K562 (cell line): ENCODE measurements at regions not wholly inside any gene's neighbourhood (a gene's known extent, or its start where the extent isn't known, plus 50 kb on each side); places are given as distances from the start of the nearest gene placed in this dataset.

Experiments used
- ATAC-seq: fragments of 200-7000 bp; cut with Tn5 transposase; 3 replicates; pipeline ENCODE4 v1.9.1; 2020; ENCODE audit warnings: moderate library complexity
- BruUV-seq: library from RNA; stranded (reverse); fragments of 400-500 nt; replicated peaks from 2 replicates; lab custom pipeline; 2021; lab: Mats Ljungman, UMichigan
- CTCF ChIA-PET: fragments of 300-600 bp; formaldehyde crosslinking; extraction: SDS; loops from one replicate; lab custom pipeline; 2021; ENCODE audit warnings: low intra/inter-chr PET ratio; lab: Yijun Ruan, JAX
- POLR2A ChIA-PET: fragments of 300-600, 350-650 bp; sonication (Branson Sonifier 250); formaldehyde crosslinking; extraction: SDS; loops from one replicate; lab custom pipeline; 2021; ENCODE audit warnings: antibody characterized with exemption, inconsistent platforms; lab: Yijun Ruan, JAX
- DNase-seq, 4 experiments: peaks; one replicate each; pipeline versions ENCODE4 v3.0.0 to v3.0.0-alpha.2; 2011 to 2018; ENCODE audit warnings: low spot score in 3 of 4, mixed read lengths in 3 of 4; ENCODE audit errors: extremely low read depth in 1 of 4
- FAIRE-seq: peaks from 2 replicates; lab custom pipeline; 2011; peaks lifted over from hg19 to GRCh38; lab: Jason Lieb, UNC
- H2AFZ ChIP-seq: 2 replicates; pipeline ENCODE4 v1.6.0; 2011; ENCODE audit warnings: low read depth, low read length, control low read depth, inconsistent platforms
- H3K27ac ChIP-seq: fragments of 200-600 bp; 3 replicates; pipeline ENCODE4 v1.8.0; 2011; ENCODE audit warnings: low read depth, mild to moderate bottlenecking, control low read depth, inconsistent platforms, low read length, moderate library complexity, mixed read lengths; ENCODE audit errors: extremely low read depth
- H3K27me3 ChIP-seq, 2 experiments: fragments of 300-600 bp in 1 of 2; 2 replicates in 1 of 2; 3 replicates in 1 of 2; pipeline versions ENCODE4 v1.6.0 to v1.8.0; 2011; ENCODE audit warnings: inconsistent platforms in 2 of 2, low read length in 2 of 2, mild to moderate bottlenecking in 1 of 2, mixed read lengths in 1 of 2, moderate library complexity in 1 of 2; ENCODE audit not compliant: control insufficient read depth in 2 of 2, insufficient read depth in 2 of 2
- H3K36me3 ChIP-seq: fragments of 300-600 bp; 3 replicates; pipeline ENCODE4 v1.8.0; 2011; ENCODE audit warnings: mild to moderate bottlenecking, low read length, inconsistent platforms; ENCODE audit not compliant: control insufficient read depth, insufficient read depth
- H3K4me1 ChIP-seq, 2 experiments: fragments of 200-600 bp in 1 of 2; replicated peaks in 1 of 2; 2 replicates in 1 of 2; 3 replicates in 1 of 2; pipeline versions ENCODE4 v1.5.1 to v1.8.0; 2011; ENCODE audit warnings: inconsistent platforms in 2 of 2, low read length in 2 of 2, mild to moderate bottlenecking in 1 of 2, mixed read lengths in 1 of 2, moderate library complexity in 1 of 2; ENCODE audit not compliant: control insufficient read depth in 2 of 2, insufficient read depth in 2 of 2
- H3K4me2 ChIP-seq: 2 replicates; pipeline ENCODE4 v1.6.1; 2011; ENCODE audit warnings: low read length, control low read depth, inconsistent platforms, mixed read lengths; ENCODE audit not compliant: insufficient read depth
- H3K4me3 ChIP-seq: fragments of 200-600 bp; sonication (generic), shearing (Covaris generic); 2 replicates; pipeline ENCODE4 v1.5.1; 2016; ENCODE audit warnings: control low read depth, inconsistent platforms
- H3K79me2 ChIP-seq: fragments of 200-600 bp; 3 replicates; pipeline ENCODE4 v1.8.0; 2011; ENCODE audit warnings: low read length, inconsistent platforms; ENCODE audit not compliant: control insufficient read depth, insufficient read depth
- H3K9ac ChIP-seq, 2 experiments: 2 replicates each; pipeline versions ENCODE4 v1.6.0 to v1.6.1; 2011; ENCODE audit warnings: low read depth in 2 of 2, low read length in 2 of 2, control low read depth in 1 of 2, inconsistent platforms in 1 of 2, mild to moderate bottlenecking in 1 of 2, mixed read lengths in 1 of 2; ENCODE audit not compliant: insufficient read depth in 1 of 2
- H3K9me1 ChIP-seq: one replicate; pipeline ENCODE4 v1.6.0; 2011; ENCODE audit warnings: inconsistent platforms, mild to moderate bottlenecking, low read length, moderate library complexity; ENCODE audit not compliant: control insufficient read depth, insufficient read depth
- H3K9me3 ChIP-seq: replicated peaks from 2 replicates; pipeline ENCODE4 v1.5.1; 2011; ENCODE audit warnings: low read depth, low read length, inconsistent platforms; ENCODE audit not compliant: control insufficient read depth, insufficient read depth
- H4K20me1 ChIP-seq: replicated peaks from 2 replicates; pipeline ENCODE4 v1.6.1; 2011; ENCODE audit warnings: low read length, inconsistent platforms, mixed read lengths; ENCODE audit not compliant: control insufficient read depth, insufficient read depth
- MEF2A ChIP-seq: IDR thresholded peaks from 2 replicates; pipeline ENCODE4 v1.6.1; 2011; ENCODE audit warnings: low read depth, mild to moderate bottlenecking, low read length, moderate library complexity; ENCODE audit not compliant: control insufficient read depth
- NELFE ChIP-seq: IDR thresholded peaks from 2 replicates; pipeline ENCODE4 v1.6.1; 2011; ENCODE audit warnings: mild to moderate bottlenecking; ENCODE audit not compliant: insufficient read depth, insufficient read length
- SMARCA5 ChIP-seq: fragments of 450-650 bp; IDR thresholded peaks from 2 replicates; pipeline ENCODE4 v1.6.1; 2016
- SMARCB1 ChIP-seq: IDR thresholded peaks from 2 replicates; pipeline ENCODE4 v1.6.1; 2011; ENCODE audit warnings: improper control_type of control experiment, low read depth; ENCODE audit not compliant: insufficient read length
- STAT5B ChIP-seq: fragments of 250-450 bp; sonication (Bioruptor Pico); IDR thresholded peaks from 2 replicates; pipeline ENCODE4 v1.8.0; 2021; ENCODE audit warnings: mild to moderate bottlenecking, inconsistent platforms
- WGBS: fragments of 100-300 bp; shearing (Covaris generic); methylation state at CpG from one replicate; pipeline ENCODE4 v1.1.6; 2016; ENCODE audit warnings: low coverage, mixed read lengths; ENCODE audit not compliant: insufficient coverage; ENCODE audit errors: missing lambda C conversion rate; 5-methylcytosine and 5-hydroxymethylcytosine counted together
- in situ Hi-C: fragments of 300-500 bp; cut with MboI; formaldehyde crosslinking; loops from 4 replicates; pipeline ENCODE4 v1.15.0; 2018; ENCODE audit warnings: inconsistent platforms, mixed read lengths
- intact Hi-C: fragments of 100-400 bp; cut with micrococcal nuclease; formaldehyde crosslinking; loops from 2 replicates; pipeline ENCODE4 v1.14.2; 2022
- TF ChIP-seq, protein P1 (sequence below): fragments of 250-450 bp; sonication (Bioruptor Pico); IDR thresholded peaks from 2 replicates; pipeline ENCODE4 v1.9.0; 2021; ENCODE audit warnings: mild to moderate bottlenecking
- TF ChIP-seq, protein P2 (sequence below): sonication (generic); formaldehyde crosslinking; IDR thresholded peaks from 2 replicates; pipeline ENCODE4 v1.8.0; 2022; ENCODE audit warnings: mild to moderate bottlenecking, missing genetic modification reagents
- TF ChIP-seq, protein P3 (sequence below): fragments of 450-650 bp; IDR thresholded peaks from 2 replicates; pipeline ENCODE4 v1.6.1; 2016; ENCODE audit warnings: mild to moderate bottlenecking

DNA sequence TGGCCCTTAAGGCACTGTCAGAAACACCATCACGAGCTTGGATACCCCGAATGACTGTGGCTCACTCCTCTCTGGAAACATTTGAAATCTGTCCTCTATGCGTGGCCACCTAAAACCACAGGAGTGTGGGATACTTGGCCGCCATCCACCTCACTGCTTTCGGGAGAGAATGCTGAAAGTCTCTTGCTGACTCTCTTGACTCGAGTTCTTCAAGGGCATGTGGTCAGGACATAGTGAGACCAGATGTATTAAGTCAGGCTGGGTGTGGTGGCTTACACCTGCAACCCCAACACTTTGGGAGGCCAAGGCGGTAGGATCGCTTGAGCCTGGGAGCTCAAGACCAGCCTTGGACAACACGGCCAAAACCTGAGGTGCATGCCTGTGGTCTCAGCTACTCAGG lies 174.7 kb upstream of the ALG10B start:
- Histone ChIP-seq H3K9ac (no peak overlapping the region), H3K4me1 (peaks cover 0 to 4% of the 10 kb centered on the region in 2 experiments; a peak in 2 of 5 replicates), H3K36me3 (no peaks in the 10 kb centered on the region), H3K9me1 (no peaks in the 10 kb centered on the region), H2AFZ (no peak overlapping the region), H3K4me2 (no peak overlapping the region), H3K9me3 (no peaks in the 10 kb centered on the region), H4K20me1 (no peaks in the 10 kb centered on the region), H3K27ac (no peak overlapping the region), H3K79me2 (no peaks in the 10 kb centered on the region), H3K4me3 (no peak overlapping the region), H3K27me3 (no peaks in the 10 kb centered on the region)
- intact Hi-C loops (no loop called here), in situ Hi-C loops (no loop called here)
- ATAC-seq: no peak
- FAIRE-seq: peak; percentile 80
- ChIA-PET CTCF (no interaction called here), POLR2A (no interaction called here)
- BruUV-seq: no TSS peak
- 0% methylated on average over 7 of the region's 9 CpGs for WGBS
- TF ChIP-seq, protein P1, sequence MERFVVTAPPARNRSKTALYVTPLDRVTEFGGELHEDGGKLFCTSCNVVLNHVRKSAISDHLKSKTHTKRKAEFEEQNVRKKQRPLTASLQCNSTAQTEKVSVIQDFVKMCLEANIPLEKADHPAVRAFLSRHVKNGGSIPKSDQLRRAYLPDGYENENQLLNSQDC (CRISPR knock-in tag): no peak
- TF ChIP-seq STAT5B (no peak), SMARCB1 (no peak), SMARCA5 (no peak), MEF2A (no peak), NELFE (no peak)
- TF ChIP-seq, protein P2, sequence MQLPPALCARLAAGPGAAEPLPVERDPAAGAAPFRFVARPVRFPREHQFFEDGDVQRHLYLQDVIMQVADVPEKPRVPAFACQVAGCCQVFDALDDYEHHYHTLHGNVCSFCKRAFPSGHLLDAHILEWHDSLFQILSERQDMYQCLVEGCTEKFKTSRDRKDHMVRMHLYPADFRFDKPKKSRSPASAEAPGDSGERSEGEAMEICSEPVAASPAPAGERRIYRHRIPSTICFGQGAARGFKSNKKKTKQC (CRISPR knock-in tag): no peak
- TF ChIP-seq, protein P3, sequence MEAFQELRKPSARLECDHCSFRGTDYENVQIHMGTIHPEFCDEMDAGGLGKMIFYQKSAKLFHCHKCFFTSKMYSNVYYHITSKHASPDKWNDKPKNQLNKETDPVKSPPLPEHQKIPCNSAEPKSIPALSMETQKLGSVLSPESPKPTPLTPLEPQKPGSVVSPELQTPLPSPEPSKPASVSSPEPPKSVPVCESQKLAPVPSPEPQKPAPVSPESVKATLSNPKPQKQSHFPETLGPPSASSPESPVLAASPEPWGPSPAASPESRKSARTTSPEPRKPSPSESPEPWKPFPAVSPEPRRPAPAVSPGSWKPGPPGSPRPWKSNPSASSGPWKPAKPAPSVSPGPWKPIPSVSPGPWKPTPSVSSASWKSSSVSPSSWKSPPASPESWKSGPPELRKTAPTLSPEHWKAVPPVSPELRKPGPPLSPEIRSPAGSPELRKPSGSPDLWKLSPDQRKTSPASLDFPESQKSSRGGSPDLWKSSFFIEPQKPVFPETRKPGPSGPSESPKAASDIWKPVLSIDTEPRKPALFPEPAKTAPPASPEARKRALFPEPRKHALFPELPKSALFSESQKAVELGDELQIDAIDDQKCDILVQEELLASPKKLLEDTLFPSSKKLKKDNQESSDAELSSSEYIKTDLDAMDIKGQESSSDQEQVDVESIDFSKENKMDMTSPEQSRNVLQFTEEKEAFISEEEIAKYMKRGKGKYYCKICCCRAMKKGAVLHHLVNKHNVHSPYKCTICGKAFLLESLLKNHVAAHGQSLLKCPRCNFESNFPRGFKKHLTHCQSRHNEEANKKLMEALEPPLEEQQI: no peak
- no peak for DNase-seq
